GM12878 (cell line): ENCODE measurements at regions not wholly inside any gene's neighbourhood (a gene's known extent, or its start where the extent isn't known, plus 50 kb on each side); places are given as distances from the start of the nearest gene placed in this dataset.

Experiments used
- ATAC-seq: fragments of 200-7000 bp; cut with Tn5 transposase; 3 replicates; pipeline ENCODE4 v1.9.1; 2020; ENCODE audit warnings: mild to moderate bottlenecking, moderate library complexity
- BruUV-seq: library from RNA; stranded (reverse); fragments of 400-500 nt; replicated peaks from 2 replicates; lab custom pipeline; 2021; lab: Mats Ljungman, UMichigan
- CTCF ChIA-PET: fragments of 300-600 bp; sonication (Branson Sonifier 250); formaldehyde crosslinking; extraction: SDS; loops from one replicate; lab custom pipeline; 2021; ENCODE audit warnings: inconsistent platforms; lab: Yijun Ruan, JAX
- POLR2A ChIA-PET: fragments of 350-600 bp; formaldehyde crosslinking; extraction: SDS; loops from one replicate; lab custom pipeline; 2021; ENCODE audit warnings: inconsistent platforms; lab: Charles Lee
- RAD21 ChIA-PET: fragments of 300-600 bp; sonication (Branson Sonifier 250); formaldehyde crosslinking; loops from one replicate; lab custom pipeline; 2023; ENCODE audit warnings: antibody characterized with exemption; ENCODE audit not compliant: unreplicated experiment; lab: Charles Lee
- SMC1A ChIA-PET: fragments of 300-600 bp; sonication (Branson Sonifier 250); formaldehyde crosslinking; loops from one replicate; lab custom pipeline; 2023; ENCODE audit not compliant: unreplicated experiment, uncharacterized antibody; lab: Charles Lee
- DNase-seq: peaks from one replicate; pipeline ENCODE4 v3.0.0-alpha.2; 2011; ENCODE audit warnings: low read depth, low spot score
- FAIRE-seq: peaks from 3 replicates; lab custom pipeline; 2011; peaks lifted over from hg19 to GRCh38; lab: Jason Lieb, UNC
- H2AFZ ChIP-seq: 2 replicates; pipeline ENCODE4 v1.6.0; 2011; ENCODE audit warnings: low read depth, low read length, control low read depth; ENCODE audit not compliant: control insufficient read depth
- H3K27ac ChIP-seq: 2 replicates; pipeline ENCODE4 v1.5.1; 2011; ENCODE audit warnings: control low read depth; ENCODE audit not compliant: control insufficient read depth, insufficient read depth
- H3K27me3 ChIP-seq, 2 experiments: replicated peaks in 1 of 2; 2 replicates each; pipeline versions ENCODE4 v1.6.0 to v1.6.1; 2011; ENCODE audit warnings: low read length in 1 of 2; ENCODE audit not compliant: control insufficient read depth in 2 of 2, insufficient read depth in 2 of 2
- H3K36me3 ChIP-seq, 2 experiments: 2 replicates each; pipeline ENCODE4 v1.5.1; 2011; ENCODE audit warnings: low read length in 1 of 2; ENCODE audit not compliant: control insufficient read depth in 2 of 2, insufficient read depth in 2 of 2
- H3K4me1 ChIP-seq: 2 replicates; pipeline ENCODE4 v1.6.1; 2011; ENCODE audit warnings: mild to moderate bottlenecking, low read length, moderate library complexity, mixed read lengths; ENCODE audit not compliant: control insufficient read depth, insufficient read depth
- H3K4me2 ChIP-seq: 2 replicates; pipeline ENCODE4 v1.6.0; 2011; ENCODE audit warnings: control low read depth; ENCODE audit not compliant: control insufficient read depth, insufficient read depth
- H3K4me3 ChIP-seq: fragments of 200-600 bp; sonication (generic); 2 replicates; pipeline ENCODE4 v1.5.1; 2016
- H3K79me2 ChIP-seq: 2 replicates; pipeline ENCODE4 v1.6.0; 2011; ENCODE audit warnings: low read length; ENCODE audit not compliant: control insufficient read depth, insufficient read depth
- H3K9ac ChIP-seq: 2 replicates; pipeline ENCODE4 v1.8.0; 2011; ENCODE audit warnings: low read length, control low read depth, mixed read lengths; ENCODE audit not compliant: control insufficient read depth, insufficient read depth
- H3K9me3 ChIP-seq: replicated peaks from 3 replicates; pipeline ENCODE4 v1.5.1; 2011; ENCODE audit warnings: mild to moderate bottlenecking, low read length; ENCODE audit not compliant: control insufficient read depth, insufficient read depth
- H4K20me1 ChIP-seq: 2 replicates; pipeline ENCODE4 v1.6.0; 2011; ENCODE audit not compliant: control insufficient read depth, insufficient read depth
- IKZF1 ChIP-seq: fragments of 450-650 bp; conservative IDR thresholded peaks from 2 replicates; pipeline ENCODE4 v1.6.1; 2017; ENCODE audit warnings: antibody characterized with exemption, mild to moderate bottlenecking
- KAT2A ChIP-seq: conservative IDR thresholded peaks from 2 replicates; pipeline ENCODE4 v1.6.1; 2011; ENCODE audit warnings: low read depth, low read length; ENCODE audit not compliant: control insufficient read depth
- NFIC ChIP-seq: IDR thresholded peaks from 2 replicates; pipeline ENCODE4 v1.6.1; 2012; ENCODE audit warnings: low read depth, mild to moderate bottlenecking, inconsistent platforms, low read length, moderate library complexity
- RAD51 ChIP-seq: fragments of 450-650 bp; IDR thresholded peaks from 2 replicates; pipeline ENCODE4 v1.6.1; 2016; ENCODE audit warnings: moderate library complexity, mild to moderate bottlenecking, inconsistent platforms
- TBL1XR1 ChIP-seq: IDR thresholded peaks from 2 replicates; pipeline ENCODE4 v1.6.1; 2012; ENCODE audit warnings: low read depth, low read length, improper control_type of control experiment
- WRNIP1 ChIP-seq: IDR thresholded peaks from 2 replicates; pipeline ENCODE4 v1.6.1; 2011; ENCODE audit warnings: low read depth, low read length, improper control_type of control experiment, borderline replicate concordance
- WGBS: methylation state at CpG from one replicate; pipeline ENCODE4 v1.1.6; 2016; ENCODE audit warnings: low lambda C conversion rate; ENCODE audit not compliant: insufficient replicate concordance, insufficient coverage; ENCODE audit errors: missing lambda C conversion rate; 5-methylcytosine and 5-hydroxymethylcytosine counted together
- in situ Hi-C: fragments of 300-500 bp; cut with MboI; formaldehyde crosslinking; loops from 9 replicates; pipeline ENCODE4 v1.14.3; 2018; ENCODE audit warnings: mixed read lengths
- intact Hi-C: fragments of 100-400 bp; cut with micrococcal nuclease; formaldehyde crosslinking; loops from one replicate; pipeline ENCODE4 v1.14.2; 2022; ENCODE audit not compliant: unreplicated experiment
- TF ChIP-seq, protein P1 (sequence below): IDR thresholded peaks from 2 replicates; pipeline ENCODE4 v1.6.1; 2011; ENCODE audit warnings: borderline replicate concordance, low read depth, mild to moderate bottlenecking, moderate library complexity, mixed read lengths, low read length; ENCODE audit not compliant: insufficient read depth; ENCODE audit errors: extremely low read length
- TF ChIP-seq, protein P2 (sequence below): IDR thresholded peaks from 2 replicates; pipeline ENCODE4 v1.6.1; 2011; ENCODE audit warnings: mild to moderate bottlenecking, low read depth, low read length, moderate library complexity; ENCODE audit not compliant: insufficient replicate concordance
- TF ChIP-seq, protein P3 (sequence below): IDR thresholded peaks from 2 replicates; pipeline ENCODE4 v1.6.1; 2012; ENCODE audit warnings: low read depth, low read length, improper control_type of control experiment
- TF ChIP-seq, protein P4 (sequence below): IDR thresholded peaks from 2 replicates; pipeline ENCODE4 v1.6.1; 2012; ENCODE audit warnings: improper control_type of control experiment, low read depth, low read length; ENCODE audit not compliant: insufficient replicate concordance

DNA sequence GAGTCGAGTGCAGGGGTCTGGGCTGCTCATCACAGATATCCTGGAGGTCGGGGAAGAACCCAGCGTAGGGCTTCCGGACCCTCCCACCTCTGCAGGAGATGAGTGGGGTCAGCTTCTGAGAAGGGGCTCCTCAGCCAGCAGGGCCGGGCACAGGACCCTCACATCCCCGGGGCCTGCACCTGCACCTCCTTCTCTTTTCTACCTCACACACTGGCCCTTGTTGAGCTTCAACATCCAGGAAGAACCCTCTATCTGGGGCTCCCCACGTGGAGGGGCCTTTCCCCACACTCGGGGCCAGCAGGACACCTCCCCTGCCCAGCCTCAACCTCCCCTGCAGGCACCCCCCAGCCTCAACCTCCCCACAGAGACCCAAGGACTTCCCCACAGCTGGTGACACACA is 299.4 kb downstream of the CTTN start:
- no peak overlapping the region for H2AFZ ChIP-seq
- H4K20me1 ChIP-seq = no peaks in the 10 kb centered on the region; the same call in 1 of the 2 replicates
- H3K4me2 ChIP-seq = no peak overlapping the region
- H3K9me3 ChIP-seq = no peaks in the 10 kb centered on the region; the same call in 2 of the 3 replicates
- intact Hi-C loops = no loop called here
- CTCF ChIA-PET = no interaction called here
- in situ Hi-C loops = no loop called here
- no peaks in the 10 kb centered on the region for H3K4me1 ChIP-seq
- no peaks in the 10 kb centered on the region for H3K79me2 ChIP-seq
- TF ChIP-seq RAD51 (no peak), WRNIP1 (no peak)
- no peak for ATAC-seq
- no peaks in the 10 kb centered on the region for H3K27me3 ChIP-seq
- BruUV-seq = no TSS peak
- RAD21 ChIA-PET = no interaction called here
- H3K4me3 ChIP-seq = no peak overlapping the region
- no peak for DNase-seq
- FAIRE-seq = no peak
- H3K36me3 ChIP-seq = no peaks in the 10 kb centered on the region
- no peak overlapping the region for H3K9ac ChIP-seq
- POLR2A ChIA-PET = no interaction called here
- WGBS = 22% methylated on average over 8 of the region's 8 CpGs
- H3K27ac ChIP-seq = no peak overlapping the region
- SMC1A ChIA-PET = no interaction called here

DNA sequence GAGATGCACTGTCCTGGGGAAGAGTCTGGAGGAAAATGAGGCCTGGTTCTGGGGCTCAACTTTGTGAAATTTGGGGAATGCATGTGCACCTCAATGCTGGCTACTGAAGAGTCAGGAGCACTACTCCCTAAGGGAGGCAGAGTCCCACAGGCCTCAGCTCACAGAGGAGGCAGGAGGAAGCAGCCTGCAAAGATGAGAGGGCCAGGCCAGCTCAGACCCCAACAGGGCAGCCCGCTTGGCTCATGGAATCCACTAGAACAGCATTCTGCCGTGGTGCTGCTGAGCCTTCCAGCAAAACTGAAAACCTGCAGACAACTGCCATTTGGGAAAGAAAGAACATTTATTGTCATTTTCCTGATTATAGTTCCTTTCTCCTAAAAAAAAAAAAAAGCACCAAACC is 300.5 kb downstream of the CTTN start:
- in situ Hi-C loops = no loop called here
- TF ChIP-seq, protein P1, sequence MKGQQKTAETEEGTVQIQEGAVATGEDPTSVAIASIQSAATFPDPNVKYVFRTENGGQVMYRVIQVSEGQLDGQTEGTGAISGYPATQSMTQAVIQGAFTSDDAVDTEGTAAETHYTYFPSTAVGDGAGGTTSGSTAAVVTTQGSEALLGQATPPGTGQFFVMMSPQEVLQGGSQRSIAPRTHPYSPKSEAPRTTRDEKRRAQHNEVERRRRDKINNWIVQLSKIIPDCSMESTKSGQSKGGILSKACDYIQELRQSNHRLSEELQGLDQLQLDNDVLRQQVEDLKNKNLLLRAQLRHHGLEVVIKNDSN = no peak
- TF ChIP-seq, protein P2, sequence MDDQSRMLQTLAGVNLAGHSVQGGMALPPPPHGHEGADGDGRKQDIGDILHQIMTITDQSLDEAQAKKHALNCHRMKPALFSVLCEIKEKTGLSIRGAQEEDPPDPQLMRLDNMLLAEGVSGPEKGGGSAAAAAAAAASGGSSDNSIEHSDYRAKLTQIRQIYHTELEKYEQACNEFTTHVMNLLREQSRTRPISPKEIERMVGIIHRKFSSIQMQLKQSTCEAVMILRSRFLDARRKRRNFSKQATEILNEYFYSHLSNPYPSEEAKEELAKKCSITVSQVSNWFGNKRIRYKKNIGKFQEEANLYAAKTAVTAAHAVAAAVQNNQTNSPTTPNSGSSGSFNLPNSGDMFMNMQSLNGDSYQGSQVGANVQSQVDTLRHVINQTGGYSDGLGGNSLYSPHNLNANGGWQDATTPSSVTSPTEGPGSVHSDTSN = no peak
- no peak for TF ChIP-seq KAT2A
- TF ChIP-seq, protein P3, sequence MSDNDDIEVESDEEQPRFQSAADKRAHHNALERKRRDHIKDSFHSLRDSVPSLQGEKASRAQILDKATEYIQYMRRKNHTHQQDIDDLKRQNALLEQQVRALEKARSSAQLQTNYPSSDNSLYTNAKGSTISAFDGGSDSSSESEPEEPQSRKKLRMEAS = no peak
- no peak for TF ChIP-seq TBL1XR1
- TF ChIP-seq, protein P4, sequence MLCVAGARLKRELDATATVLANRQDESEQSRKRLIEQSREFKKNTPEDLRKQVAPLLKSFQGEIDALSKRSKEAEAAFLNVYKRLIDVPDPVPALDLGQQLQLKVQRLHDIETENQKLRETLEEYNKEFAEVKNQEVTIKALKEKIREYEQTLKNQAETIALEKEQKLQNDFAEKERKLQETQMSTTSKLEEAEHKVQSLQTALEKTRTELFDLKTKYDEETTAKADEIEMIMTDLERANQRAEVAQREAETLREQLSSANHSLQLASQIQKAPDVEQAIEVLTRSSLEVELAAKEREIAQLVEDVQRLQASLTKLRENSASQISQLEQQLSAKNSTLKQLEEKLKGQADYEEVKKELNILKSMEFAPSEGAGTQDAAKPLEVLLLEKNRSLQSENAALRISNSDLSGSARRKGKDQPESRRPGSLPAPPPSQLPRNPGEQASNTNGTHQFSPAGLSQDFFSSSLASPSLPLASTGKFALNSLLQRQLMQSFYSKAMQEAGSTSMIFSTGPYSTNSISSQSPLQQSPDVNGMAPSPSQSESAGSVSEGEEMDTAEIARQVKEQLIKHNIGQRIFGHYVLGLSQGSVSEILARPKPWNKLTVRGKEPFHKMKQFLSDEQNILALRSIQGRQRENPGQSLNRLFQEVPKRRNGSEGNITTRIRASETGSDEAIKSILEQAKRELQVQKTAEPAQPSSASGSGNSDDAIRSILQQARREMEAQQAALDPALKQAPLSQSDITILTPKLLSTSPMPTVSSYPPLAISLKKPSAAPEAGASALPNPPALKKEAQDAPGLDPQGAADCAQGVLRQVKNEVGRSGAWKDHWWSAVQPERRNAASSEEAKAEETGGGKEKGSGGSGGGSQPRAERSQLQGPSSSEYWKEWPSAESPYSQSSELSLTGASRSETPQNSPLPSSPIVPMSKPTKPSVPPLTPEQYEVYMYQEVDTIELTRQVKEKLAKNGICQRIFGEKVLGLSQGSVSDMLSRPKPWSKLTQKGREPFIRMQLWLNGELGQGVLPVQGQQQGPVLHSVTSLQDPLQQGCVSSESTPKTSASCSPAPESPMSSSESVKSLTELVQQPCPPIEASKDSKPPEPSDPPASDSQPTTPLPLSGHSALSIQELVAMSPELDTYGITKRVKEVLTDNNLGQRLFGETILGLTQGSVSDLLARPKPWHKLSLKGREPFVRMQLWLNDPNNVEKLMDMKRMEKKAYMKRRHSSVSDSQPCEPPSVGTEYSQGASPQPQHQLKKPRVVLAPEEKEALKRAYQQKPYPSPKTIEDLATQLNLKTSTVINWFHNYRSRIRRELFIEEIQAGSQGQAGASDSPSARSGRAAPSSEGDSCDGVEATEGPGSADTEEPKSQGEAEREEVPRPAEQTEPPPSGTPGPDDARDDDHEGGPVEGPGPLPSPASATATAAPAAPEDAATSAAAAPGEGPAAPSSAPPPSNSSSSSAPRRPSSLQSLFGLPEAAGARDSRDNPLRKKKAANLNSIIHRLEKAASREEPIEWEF = no peak
- no peak for TF ChIP-seq NFIC
- no peak for TF ChIP-seq IKZF1

More for the DNA sequence above, 300.5 kb downstream of the CTTN start:
- RAD21 ChIA-PET = no interaction called here
- no peaks in the 10 kb centered on the region for H3K79me2 ChIP-seq
- CTCF ChIA-PET = no interaction called here
- no peak overlapping the region for H3K27ac ChIP-seq
- no peaks in the 10 kb centered on the region for H3K27me3 ChIP-seq
- POLR2A ChIA-PET = no interaction called here
- no peaks in the 10 kb centered on the region; the same call in 1 of the 2 replicates for H4K20me1 ChIP-seq
- intact Hi-C loops = no loop called here
- no peak overlapping the region for H2AFZ ChIP-seq
- SMC1A ChIA-PET = no interaction called here
- no peak overlapping the region for H3K4me2 ChIP-seq
- no peaks in the 10 kb centered on the region; the same call in 2 of the 3 replicates for H3K9me3 ChIP-seq
- BruUV-seq = no TSS peak
- DNase-seq (no peak), FAIRE-seq (no peak), ATAC-seq (no peak)
- H3K4me3 ChIP-seq = no peak overlapping the region
- H3K4me1 ChIP-seq = no peaks in the 10 kb centered on the region
- H3K36me3 ChIP-seq = no peaks in the 10 kb centered on the region
- no peak overlapping the region for H3K9ac ChIP-seq
- 17% methylated on average over 2 of the region's 2 CpGs for WGBS
